ENCODE measurements at regions not wholly inside any gene's neighbourhood (a gene's known extent, or its start where the extent isn't known, plus 50 kb on each side); places are given as distances from the start of the nearest gene placed in this dataset.

DNA sequence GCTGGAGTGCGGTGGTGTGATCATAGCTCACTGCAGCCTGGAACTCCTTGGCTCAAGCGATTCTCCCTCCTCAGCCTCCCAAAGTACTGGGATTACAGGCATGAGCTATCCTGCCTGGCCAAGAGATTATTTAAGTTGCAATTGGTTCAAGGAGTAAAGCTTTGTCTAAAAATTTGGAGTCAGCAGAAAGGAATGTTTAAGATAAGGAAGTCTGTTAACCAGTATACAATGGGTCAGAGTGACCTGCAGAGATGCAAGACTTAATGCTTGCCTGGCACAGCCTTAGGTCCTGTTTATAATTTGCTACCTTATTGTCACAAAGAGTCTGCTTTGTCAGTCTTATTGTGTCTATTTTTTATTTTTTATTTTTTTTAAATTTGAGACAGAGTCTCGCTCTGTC is 826.2 kb downstream of the NLGN4X start:
- 93 to 100% methylated on average over 3 of the region's 3 CpGs for WGBS, 2 donors
- H3K4me3 ChIP-seq (ENCODE audit: low read depth, poor library complexity, severe bottlenecking), result no peak overlapping the region
- intact Hi-C loops (cut with DNase I; ENCODE audit: low total_unique reads), result no loop called here
- TF ChIP-seq, protein P1, sequence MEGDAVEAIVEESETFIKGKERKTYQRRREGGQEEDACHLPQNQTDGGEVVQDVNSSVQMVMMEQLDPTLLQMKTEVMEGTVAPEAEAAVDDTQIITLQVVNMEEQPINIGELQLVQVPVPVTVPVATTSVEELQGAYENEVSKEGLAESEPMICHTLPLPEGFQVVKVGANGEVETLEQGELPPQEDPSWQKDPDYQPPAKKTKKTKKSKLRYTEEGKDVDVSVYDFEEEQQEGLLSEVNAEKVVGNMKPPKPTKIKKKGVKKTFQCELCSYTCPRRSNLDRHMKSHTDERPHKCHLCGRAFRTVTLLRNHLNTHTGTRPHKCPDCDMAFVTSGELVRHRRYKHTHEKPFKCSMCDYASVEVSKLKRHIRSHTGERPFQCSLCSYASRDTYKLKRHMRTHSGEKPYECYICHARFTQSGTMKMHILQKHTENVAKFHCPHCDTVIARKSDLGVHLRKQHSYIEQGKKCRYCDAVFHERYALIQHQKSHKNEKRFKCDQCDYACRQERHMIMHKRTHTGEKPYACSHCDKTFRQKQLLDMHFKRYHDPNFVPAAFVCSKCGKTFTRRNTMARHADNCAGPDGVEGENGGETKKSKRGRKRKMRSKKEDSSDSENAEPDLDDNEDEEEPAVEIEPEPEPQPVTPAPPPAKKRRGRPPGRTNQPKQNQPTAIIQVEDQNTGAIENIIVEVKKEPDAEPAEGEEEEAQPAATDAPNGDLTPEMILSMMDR (IDR thresholded peaks at IDR 0.05), result no peak
- no peak for TF ChIP-seq POLR2A (IDR thresholded peaks at IDR 0.05)
- no peak for DNase-seq (ENCODE audit: low spot score in 2 of 2)

DNA sequence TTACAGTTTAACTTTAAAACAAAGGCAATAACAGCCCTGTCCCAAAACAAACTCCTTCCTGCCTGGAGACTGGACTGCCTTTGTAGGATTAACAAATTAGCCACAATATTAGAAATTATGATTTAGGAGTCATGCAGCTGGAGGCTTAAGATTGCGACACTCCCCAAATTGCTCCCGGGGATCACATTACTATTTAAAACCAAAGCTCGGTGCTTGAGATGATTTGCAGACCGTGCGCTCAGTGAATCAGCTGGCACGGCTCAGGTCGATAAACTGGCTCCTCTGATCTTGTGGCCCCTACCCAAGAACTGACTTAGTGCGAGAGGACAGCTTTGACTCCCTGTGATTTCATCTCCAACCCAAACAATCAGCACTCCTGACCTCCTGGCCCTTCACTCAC is 829.3 kb downstream of the NLGN4X start:
- no peak for DNase-seq (ENCODE audit: low spot score in 2 of 2)
- no peak overlapping the region for H3K4me3 ChIP-seq (ENCODE audit: low read depth, poor library complexity, severe bottlenecking)
- intact Hi-C loops (cut with DNase I; ENCODE audit: low total_unique reads), result no loop called here
- 44 to 48% methylated on average over 8 of the region's 8 CpGs for WGBS, 2 donors
- TF ChIP-seq POLR2A (IDR thresholded peaks at IDR 0.05), result no peak
- TF ChIP-seq, protein P1 (IDR thresholded peaks at IDR 0.05), result no peak

DNA sequence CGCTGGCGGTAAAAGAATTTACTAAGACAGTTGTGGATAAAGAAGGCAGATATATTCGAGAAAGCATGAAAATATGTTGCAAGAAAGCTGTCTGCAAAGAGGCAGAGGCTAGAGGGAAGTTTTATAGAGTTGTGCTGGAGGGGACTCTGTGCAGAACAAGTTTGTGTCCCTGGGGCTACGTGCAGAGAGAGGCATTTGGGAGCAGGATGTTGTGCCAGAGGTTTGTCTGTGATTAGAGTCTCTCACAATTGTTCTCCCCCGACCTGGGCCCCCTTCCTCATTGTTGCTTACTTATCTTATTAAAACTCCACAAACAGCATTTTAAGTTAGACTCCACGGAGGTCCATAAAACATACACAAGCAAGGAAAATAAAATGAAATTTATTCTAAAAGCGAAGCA is 831.3 kb downstream of the NLGN4X start:
- TF ChIP-seq POLR2A (IDR thresholded peaks at IDR 0.05), result no peak
- TF ChIP-seq, protein P1 (IDR thresholded peaks at IDR 0.05), result no peak
- 41 to 52% methylated on average over 7 of the region's 7 CpGs for WGBS, 2 donors
- H3K4me3 ChIP-seq (ENCODE audit: low read depth, poor library complexity, severe bottlenecking), result no peak overlapping the region
- no peak for DNase-seq (ENCODE audit: low spot score in 2 of 2)
- intact Hi-C loops (cut with DNase I; ENCODE audit: low total_unique reads), result no loop called here

DNA sequence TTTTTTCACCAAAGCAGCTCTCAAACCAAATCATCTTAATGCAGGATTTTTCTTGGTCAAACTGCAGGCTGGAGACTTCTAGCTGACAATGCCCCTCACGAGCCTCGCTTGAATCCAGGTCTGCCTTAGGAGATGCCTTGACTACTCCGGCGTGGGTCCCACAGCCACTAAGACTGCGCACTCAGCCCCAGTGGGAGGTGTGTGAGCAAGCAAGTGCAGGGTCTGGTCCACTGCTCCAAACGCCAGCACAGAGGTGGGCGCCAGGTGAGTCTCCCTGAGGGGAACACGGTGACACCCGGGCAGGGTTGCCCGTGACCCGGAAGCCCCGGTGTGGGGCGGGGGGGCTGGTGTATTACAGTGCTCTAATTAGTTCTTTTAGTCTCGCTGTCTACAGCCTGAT is 838.3 kb downstream of the NLGN4X start:
- intact Hi-C loops (cut with DNase I; ENCODE audit: low total_unique reads), result no loop called here
- WGBS, 2 donors, result 81 to 91% methylated on average over 4 to 14 of the region's 14 CpGs
- DNase-seq (ENCODE audit: low spot score in 2 of 2), result no peak
- H3K4me3 ChIP-seq (ENCODE audit: low read depth, poor library complexity, severe bottlenecking), result no peak overlapping the region
- no peak for TF ChIP-seq POLR2A (IDR thresholded peaks at IDR 0.05)
- TF ChIP-seq, protein P1 (IDR thresholded peaks at IDR 0.05), result no peak

DNA sequence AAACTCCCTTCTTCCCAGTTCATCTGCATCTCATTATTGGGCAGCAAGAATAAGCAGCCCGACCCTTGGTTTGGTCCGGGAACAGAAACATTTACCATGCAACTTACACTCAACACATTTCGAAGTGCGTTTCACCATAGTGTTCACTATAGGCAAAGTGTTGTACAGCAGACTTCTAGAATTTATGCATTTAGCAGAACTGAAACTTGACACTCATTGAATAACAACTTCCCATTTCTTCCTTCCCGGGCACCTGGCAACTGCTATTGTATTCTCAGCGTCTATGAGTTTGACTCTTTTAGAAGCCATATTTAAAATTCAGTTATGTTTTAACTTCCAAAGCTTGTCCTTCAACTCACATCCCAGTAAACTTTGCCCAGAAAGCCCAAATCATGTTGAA is 840.6 kb downstream of the NLGN4X start:
- 56 to 71% methylated on average over 6 of the region's 6 CpGs for WGBS, 2 donors
- TF ChIP-seq, protein P1 (IDR thresholded peaks at IDR 0.05), result no peak
- no peak for TF ChIP-seq POLR2A (IDR thresholded peaks at IDR 0.05)
- no peak for DNase-seq (ENCODE audit: low spot score in 2 of 2)
- no peak overlapping the region for H3K4me3 ChIP-seq (ENCODE audit: low read depth, poor library complexity, severe bottlenecking)
- intact Hi-C loops (cut with DNase I; ENCODE audit: low total_unique reads), result no loop called here

DNA sequence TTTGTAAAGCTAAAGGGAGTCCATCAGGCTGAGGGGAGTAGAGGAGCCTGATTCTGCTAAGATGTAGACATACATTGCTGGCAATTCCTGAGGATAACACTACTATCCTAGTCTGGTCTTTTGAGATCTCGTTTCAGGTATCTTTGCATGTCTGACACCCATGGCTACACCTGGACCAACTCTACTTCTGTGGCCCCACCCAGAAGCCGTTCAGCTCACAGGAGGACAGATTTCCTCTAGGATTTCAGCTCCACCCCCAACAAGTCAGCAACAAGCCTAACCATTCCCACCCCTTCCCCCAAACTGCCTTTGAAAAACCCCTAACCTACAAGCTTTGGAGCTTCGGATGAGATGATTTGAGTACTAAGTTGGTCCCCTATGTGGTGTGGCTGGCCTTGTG is 848.2 kb downstream of the NLGN4X start:
- WGBS, 2 donors, result 59 to 70% methylated on average over 3 of the region's 3 CpGs
- no peak for TF ChIP-seq POLR2A (IDR thresholded peaks at IDR 0.05)
- TF ChIP-seq, protein P1 (IDR thresholded peaks at IDR 0.05), result no peak
- H3K4me3 ChIP-seq (ENCODE audit: low read depth, poor library complexity, severe bottlenecking), result no peak overlapping the region
- intact Hi-C loops (cut with DNase I; ENCODE audit: low total_unique reads), result no loop called here
- DNase-seq (ENCODE audit: low spot score in 2 of 2), result no peak

All from lower leg skin (tissue), 4 donors.